H1 (cell line): ENCODE measurements at regions not wholly inside any gene's neighbourhood (a gene's known extent, or its start where the extent isn't known, plus 50 kb on each side); places are given as distances from the start of the nearest gene placed in this dataset.

Experiments used
- CREB1 ChIP-seq: IDR thresholded peaks from 2 replicates; pipeline ENCODE4 v1.6.1; 2012; ENCODE audit warnings: inconsistent platforms
- CTCF ChIP-seq, 3 experiments: IDR thresholded peaks; 1 replicate in 2 of 3; 2 replicates in 1 of 3; pipeline versions ENCODE4 v1.5.1 to v1.6.1; 2011; ENCODE audit warnings: low read length in 3 of 3, mild to moderate bottlenecking in 3 of 3, inconsistent platforms in 2 of 3, low read depth in 1 of 3, moderate library complexity in 1 of 3; ENCODE audit not compliant: insufficient read depth in 1 of 3; ENCODE audit errors: control extremely low read depth in 1 of 3
- NANOG ChIP-seq: IDR thresholded peaks from 2 replicates; pipeline ENCODE4 v1.6.1; 2011; ENCODE audit warnings: low read length, low read depth, mild to moderate bottlenecking, inconsistent platforms; ENCODE audit not compliant: insufficient read depth, poor library complexity, severe bottlenecking
- POLR2A ChIP-seq, 2 experiments: IDR thresholded peaks; 1 replicate in 1 of 2; 2 replicates in 1 of 2; pipeline ENCODE4 v1.6.1; 2011; ENCODE audit warnings: low read depth in 2 of 2, low read length in 2 of 2, mild to moderate bottlenecking in 2 of 2; ENCODE audit errors: control extremely low read depth in 1 of 2
- POU5F1 ChIP-seq: IDR thresholded peaks from 2 replicates; pipeline ENCODE4 v1.6.1; 2011; ENCODE audit warnings: low read depth, mild to moderate bottlenecking, low read length, moderate library complexity
- RFX5 ChIP-seq: IDR thresholded peaks from 2 replicates; pipeline ENCODE4 v1.6.1; 2011; ENCODE audit warnings: low read depth, low read length, improper control_type of control experiment, borderline replicate concordance
- RNF2 ChIP-seq: fragments of 200-900, 300-1000 bp; sonication (generic); IDR thresholded peaks from 2 replicates; pipeline ENCODE4 v1.7.1; 2016; ENCODE audit warnings: borderline replicate concordance, low read depth, mild to moderate bottlenecking, antibody characterized with exemption, low read length; ENCODE audit not compliant: poor library complexity, severe bottlenecking; ENCODE audit errors: missing control alignments

GRCh38 chr4:176607807-176608206 is 184.9 kb downstream of the VEGFC start:
- TF ChIP-seq RFX5, result no peak
- TF ChIP-seq CREB1, result no peak
- no peak for TF ChIP-seq POU5F1
- TF ChIP-seq NANOG, result no peak
- no peak for TF ChIP-seq POLR2A (IDR thresholded peaks at IDR 0.05; ENCODE audit: control extremely low read depth in 1 of 2, low read depth in 2 of 2, low read length in 2 of 2)
- no peak for TF ChIP-seq RNF2
- TF ChIP-seq CTCF (IDR thresholded peaks at IDR 0.05; ENCODE audit: control extremely low read depth in 1 of 3, insufficient read depth in 1 of 3, low read depth in 1 of 3, low read length in 3 of 3), result no peak
